GM20000 (cell line): ENCODE measurements at regions not wholly inside any gene's neighbourhood (a gene's known extent, or its start where the extent isn't known, plus 50 kb on each side); places are given as distances from the start of the nearest gene placed in this dataset.

ENCODE experiments used
- DNase-seq: peaks from one replicate; pipeline ENCODE4 v3.0.0; 2012; ENCODE audit warnings: low spot score
- TF ChIP-seq, protein P1 (sequence below): IDR thresholded peaks from 2 replicates; pipeline ENCODE4 v1.5.1; 2012; ENCODE audit warnings: mild to moderate bottlenecking, control low read depth; ENCODE audit errors: extremely low read depth, missing control alignments

DNA sequence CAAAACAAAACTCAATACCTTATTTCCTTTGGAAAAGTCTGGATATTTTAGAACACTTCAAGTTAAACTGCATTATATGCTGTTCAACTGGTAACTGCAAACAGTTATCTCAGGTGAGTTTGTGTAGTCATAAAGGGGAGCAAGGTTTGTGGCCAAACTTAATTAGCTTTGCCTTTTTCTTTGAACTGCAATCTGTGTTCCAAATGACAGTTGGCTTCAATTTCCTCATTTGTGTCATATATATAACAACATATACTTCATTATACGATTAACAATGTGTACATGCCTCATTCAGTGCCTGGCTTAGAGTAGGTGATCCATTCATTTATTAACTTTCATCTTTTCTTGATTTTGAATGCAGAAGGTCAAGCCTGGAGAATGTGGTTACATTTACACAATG, 55.8 kb downstream of the KCNE4 start:
- DNase-seq: no peak
- TF ChIP-seq, protein P1, sequence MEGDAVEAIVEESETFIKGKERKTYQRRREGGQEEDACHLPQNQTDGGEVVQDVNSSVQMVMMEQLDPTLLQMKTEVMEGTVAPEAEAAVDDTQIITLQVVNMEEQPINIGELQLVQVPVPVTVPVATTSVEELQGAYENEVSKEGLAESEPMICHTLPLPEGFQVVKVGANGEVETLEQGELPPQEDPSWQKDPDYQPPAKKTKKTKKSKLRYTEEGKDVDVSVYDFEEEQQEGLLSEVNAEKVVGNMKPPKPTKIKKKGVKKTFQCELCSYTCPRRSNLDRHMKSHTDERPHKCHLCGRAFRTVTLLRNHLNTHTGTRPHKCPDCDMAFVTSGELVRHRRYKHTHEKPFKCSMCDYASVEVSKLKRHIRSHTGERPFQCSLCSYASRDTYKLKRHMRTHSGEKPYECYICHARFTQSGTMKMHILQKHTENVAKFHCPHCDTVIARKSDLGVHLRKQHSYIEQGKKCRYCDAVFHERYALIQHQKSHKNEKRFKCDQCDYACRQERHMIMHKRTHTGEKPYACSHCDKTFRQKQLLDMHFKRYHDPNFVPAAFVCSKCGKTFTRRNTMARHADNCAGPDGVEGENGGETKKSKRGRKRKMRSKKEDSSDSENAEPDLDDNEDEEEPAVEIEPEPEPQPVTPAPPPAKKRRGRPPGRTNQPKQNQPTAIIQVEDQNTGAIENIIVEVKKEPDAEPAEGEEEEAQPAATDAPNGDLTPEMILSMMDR: no peak

DNA sequence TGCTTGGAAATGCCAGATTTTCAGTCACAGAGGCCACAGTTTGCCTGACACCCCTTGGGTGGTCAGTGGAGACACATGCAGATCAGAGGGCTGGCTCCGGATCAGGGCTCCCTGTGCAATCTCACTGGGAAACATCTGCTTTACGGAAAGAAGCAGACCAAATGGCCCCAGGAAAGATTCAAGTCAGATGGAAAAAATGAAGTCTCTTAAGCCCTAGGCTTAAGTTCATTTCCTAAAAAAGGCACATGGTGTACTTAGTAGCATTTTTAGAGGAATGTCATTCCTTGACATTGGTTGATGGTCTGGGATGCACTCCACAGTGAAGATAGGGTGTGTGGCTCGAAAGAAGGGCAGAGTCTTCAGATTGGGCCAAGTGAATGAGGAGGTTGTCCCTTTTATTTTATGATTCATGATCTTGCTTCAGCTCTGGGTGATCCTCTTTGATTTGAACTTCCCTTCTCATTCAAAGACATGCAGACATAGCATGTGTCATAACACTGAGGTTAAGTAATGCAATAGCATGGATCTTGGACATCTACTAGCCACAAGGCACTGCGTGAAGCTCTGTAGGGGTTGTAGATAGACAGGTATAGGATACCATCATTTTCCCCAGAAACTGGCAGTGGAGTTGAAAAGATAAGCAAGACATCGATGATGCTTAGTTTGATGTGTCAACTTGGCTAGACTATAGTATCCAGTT, 56.5 kb downstream of the KCNE4 start:
- no peak for DNase-seq
- TF ChIP-seq, protein P1: no peak

DNA sequence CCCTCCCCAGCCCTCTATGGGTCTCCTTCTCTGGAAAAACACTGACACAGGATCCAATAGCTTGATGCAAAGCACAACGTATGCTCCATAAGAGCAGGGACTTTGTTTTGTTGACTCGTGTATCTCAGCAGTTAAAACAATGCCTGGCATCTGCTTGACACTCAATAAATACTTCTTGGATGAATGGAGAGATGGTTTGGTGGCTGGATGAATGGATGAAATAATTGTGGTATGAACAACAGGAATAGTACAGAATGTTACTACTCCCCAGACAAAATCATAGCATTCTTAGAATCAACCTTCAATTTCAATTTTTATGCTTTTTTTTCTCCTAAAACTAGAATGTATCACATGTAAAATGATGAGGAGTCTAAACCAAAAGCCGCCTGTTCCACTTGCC, 57.4 kb downstream of the KCNE4 start:
- TF ChIP-seq, protein P1: no peak

DNA sequence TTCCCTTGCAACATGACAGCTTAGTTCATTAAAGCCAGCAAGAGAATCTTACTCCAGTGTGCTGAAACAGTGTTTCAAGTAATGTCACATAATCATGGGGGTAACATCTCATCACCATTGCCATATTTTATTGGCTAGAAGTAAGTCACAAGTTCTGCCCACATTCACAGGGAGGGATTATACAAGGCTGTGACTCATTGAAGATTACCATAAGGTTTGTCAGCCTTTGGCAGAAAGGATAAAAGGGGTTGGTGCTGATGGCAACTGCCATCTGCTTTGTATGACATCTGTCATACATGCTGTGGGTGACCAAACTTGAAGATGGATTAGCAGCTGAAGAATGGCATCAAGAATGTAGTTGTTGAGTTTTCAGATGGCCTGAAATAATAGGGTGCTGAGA, 61.2 kb downstream of the KCNE4 start:
- TF ChIP-seq, protein P1: no peak
- no peak for DNase-seq

More for the DNA sequence above, 57.4 kb downstream of the KCNE4 start:
- DNase-seq: no peak

DNA sequence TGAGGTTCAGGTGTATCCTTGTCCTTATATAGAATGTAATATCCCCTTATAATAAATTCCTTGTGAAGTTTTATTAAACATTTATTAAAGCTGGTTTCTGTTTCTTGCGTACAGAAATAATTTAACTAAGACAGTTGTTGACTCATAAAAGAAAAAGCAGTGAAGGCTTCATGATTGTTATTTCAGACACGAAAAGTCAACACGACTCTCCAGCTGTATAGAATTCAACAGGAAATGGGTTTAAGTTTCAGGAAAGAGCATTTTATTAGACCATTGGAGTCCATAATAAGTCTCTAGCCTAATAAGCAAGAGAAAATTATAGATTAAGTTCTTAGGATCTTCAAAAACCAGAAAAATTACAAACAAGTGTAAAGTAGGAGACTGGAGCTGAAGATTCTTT, 62.2 kb downstream of the KCNE4 start:
- no peak for DNase-seq
- TF ChIP-seq, protein P1: no peak

DNA sequence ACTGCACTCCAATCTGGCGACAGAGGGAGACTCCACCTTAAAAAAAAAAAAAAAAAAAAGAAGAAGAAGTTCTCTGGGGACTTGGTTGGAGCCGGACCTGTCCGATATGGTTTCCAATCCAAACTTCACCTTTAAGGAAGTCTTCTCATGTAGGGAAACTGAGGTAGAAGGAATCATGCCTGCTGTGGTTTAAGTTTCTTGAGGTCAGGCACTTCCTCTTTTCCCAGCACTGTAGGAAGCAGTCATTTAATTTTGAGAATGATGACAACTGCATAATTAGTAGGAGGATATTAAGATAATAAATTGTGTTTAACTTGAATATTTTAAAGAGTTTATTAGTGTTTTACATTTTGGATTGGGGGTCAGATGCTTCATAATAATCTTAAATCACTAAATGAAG, 62.9 kb downstream of the KCNE4 start:
- no peak for DNase-seq

DNA sequence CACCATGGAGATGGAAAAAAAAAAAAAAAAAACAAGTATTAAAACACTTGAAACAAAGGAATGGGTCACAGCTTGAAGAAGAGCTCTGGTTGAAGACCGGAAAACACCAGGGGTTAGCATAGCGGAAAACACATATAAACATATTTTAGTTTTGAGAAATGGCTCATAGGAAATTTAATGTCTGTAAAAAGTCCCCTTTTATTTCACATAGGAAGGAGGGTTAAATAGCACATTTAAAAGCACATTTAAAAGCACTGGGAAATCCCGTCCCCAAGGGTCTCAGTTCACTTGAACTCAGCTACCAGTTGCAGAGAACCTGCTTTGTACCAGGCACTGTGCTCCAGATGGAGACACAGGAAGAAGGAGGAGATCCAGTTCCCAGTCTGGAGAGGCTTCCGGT, 65.5 kb downstream of the KCNE4 start:
- DNase-seq: no peak
- TF ChIP-seq, protein P1: no peak

More for the DNA sequence above, 62.9 kb downstream of the KCNE4 start:
- TF ChIP-seq, protein P1: no peak
